K562 (cell line): ENCODE measurements at regions not wholly inside any gene's neighbourhood (a gene's known extent, or its start where the extent isn't known, plus 50 kb on each side); places are given as distances from the start of the nearest gene placed in this dataset.

ENCODE experiments used
- ATAC-seq: fragments of 200-7000 bp; cut with Tn5 transposase; 3 replicates; pipeline ENCODE4 v1.9.1; 2020; ENCODE audit warnings: moderate library complexity
- BruUV-seq: library from RNA; stranded (reverse); fragments of 400-500 nt; replicated peaks from 2 replicates; lab custom pipeline; 2021; lab: Mats Ljungman, UMichigan
- CTCF ChIA-PET: fragments of 300-600 bp; formaldehyde crosslinking; extraction: SDS; loops from one replicate; lab custom pipeline; 2021; ENCODE audit warnings: low intra/inter-chr PET ratio; lab: Yijun Ruan, JAX
- POLR2A ChIA-PET: fragments of 300-600, 350-650 bp; sonication (Branson Sonifier 250); formaldehyde crosslinking; extraction: SDS; loops from one replicate; lab custom pipeline; 2021; ENCODE audit warnings: antibody characterized with exemption, inconsistent platforms; lab: Yijun Ruan, JAX
- DNase-seq, 4 experiments: peaks; one replicate each; pipeline versions ENCODE4 v3.0.0 to v3.0.0-alpha.2; 2011 to 2018; ENCODE audit warnings: low spot score in 3 of 4, mixed read lengths in 3 of 4; ENCODE audit errors: extremely low read depth in 1 of 4
- FAIRE-seq: peaks from 2 replicates; lab custom pipeline; 2011; peaks lifted over from hg19 to GRCh38; lab: Jason Lieb, UNC
- H2AFZ ChIP-seq: 2 replicates; pipeline ENCODE4 v1.6.0; 2011; ENCODE audit warnings: low read depth, low read length, control low read depth, inconsistent platforms
- H3K27ac ChIP-seq: fragments of 200-600 bp; 3 replicates; pipeline ENCODE4 v1.8.0; 2011; ENCODE audit warnings: low read depth, mild to moderate bottlenecking, control low read depth, inconsistent platforms, low read length, moderate library complexity, mixed read lengths; ENCODE audit errors: extremely low read depth
- H3K27me3 ChIP-seq, 2 experiments: fragments of 300-600 bp in 1 of 2; 2 replicates in 1 of 2; 3 replicates in 1 of 2; pipeline versions ENCODE4 v1.6.0 to v1.8.0; 2011; ENCODE audit warnings: inconsistent platforms in 2 of 2, low read length in 2 of 2, mild to moderate bottlenecking in 1 of 2, mixed read lengths in 1 of 2, moderate library complexity in 1 of 2; ENCODE audit not compliant: control insufficient read depth in 2 of 2, insufficient read depth in 2 of 2
- H3K36me3 ChIP-seq: fragments of 300-600 bp; 3 replicates; pipeline ENCODE4 v1.8.0; 2011; ENCODE audit warnings: mild to moderate bottlenecking, low read length, inconsistent platforms; ENCODE audit not compliant: control insufficient read depth, insufficient read depth
- H3K4me1 ChIP-seq, 2 experiments: fragments of 200-600 bp in 1 of 2; replicated peaks in 1 of 2; 2 replicates in 1 of 2; 3 replicates in 1 of 2; pipeline versions ENCODE4 v1.5.1 to v1.8.0; 2011; ENCODE audit warnings: inconsistent platforms in 2 of 2, low read length in 2 of 2, mild to moderate bottlenecking in 1 of 2, mixed read lengths in 1 of 2, moderate library complexity in 1 of 2; ENCODE audit not compliant: control insufficient read depth in 2 of 2, insufficient read depth in 2 of 2
- H3K4me2 ChIP-seq: 2 replicates; pipeline ENCODE4 v1.6.1; 2011; ENCODE audit warnings: low read length, control low read depth, inconsistent platforms, mixed read lengths; ENCODE audit not compliant: insufficient read depth
- H3K4me3 ChIP-seq: fragments of 200-600 bp; sonication (generic), shearing (Covaris generic); 2 replicates; pipeline ENCODE4 v1.5.1; 2016; ENCODE audit warnings: control low read depth, inconsistent platforms
- H3K79me2 ChIP-seq: fragments of 200-600 bp; 3 replicates; pipeline ENCODE4 v1.8.0; 2011; ENCODE audit warnings: low read length, inconsistent platforms; ENCODE audit not compliant: control insufficient read depth, insufficient read depth
- H3K9ac ChIP-seq, 2 experiments: 2 replicates each; pipeline versions ENCODE4 v1.6.0 to v1.6.1; 2011; ENCODE audit warnings: low read depth in 2 of 2, low read length in 2 of 2, control low read depth in 1 of 2, inconsistent platforms in 1 of 2, mild to moderate bottlenecking in 1 of 2, mixed read lengths in 1 of 2; ENCODE audit not compliant: insufficient read depth in 1 of 2
- H3K9me1 ChIP-seq: one replicate; pipeline ENCODE4 v1.6.0; 2011; ENCODE audit warnings: inconsistent platforms, mild to moderate bottlenecking, low read length, moderate library complexity; ENCODE audit not compliant: control insufficient read depth, insufficient read depth
- H3K9me3 ChIP-seq: replicated peaks from 2 replicates; pipeline ENCODE4 v1.5.1; 2011; ENCODE audit warnings: low read depth, low read length, inconsistent platforms; ENCODE audit not compliant: control insufficient read depth, insufficient read depth
- H4K20me1 ChIP-seq: replicated peaks from 2 replicates; pipeline ENCODE4 v1.6.1; 2011; ENCODE audit warnings: low read length, inconsistent platforms, mixed read lengths; ENCODE audit not compliant: control insufficient read depth, insufficient read depth
- CEBPG ChIP-seq, 3 experiments: fragments of 200-800 bp in 1 of 3; sonication (Bioruptor generic) in 1 of 3; sonication (generic) in 1 of 3; formaldehyde crosslinking in 1 of 3; IDR thresholded peaks in 2 of 3; conservative IDR thresholded peaks in 1 of 3; 2 replicates each; pipeline versions ENCODE4 v1.6.1 to v1.8.0; 2016 to 2022; ENCODE audit warnings: missing compliant biosample characterization in 2 of 3, missing genetic modification characterization in 2 of 3, mild to moderate bottlenecking in 1 of 3, missing genetic modification reagents in 1 of 3
- COPS2 ChIP-seq: fragments of 450-650 bp; conservative IDR thresholded peaks from 2 replicates; pipeline ENCODE4 v1.6.1; 2016; ENCODE audit warnings: mild to moderate bottlenecking, moderate library complexity
- ERF ChIP-seq: fragments of 450-650 bp; formaldehyde crosslinking; IDR thresholded peaks from 2 replicates; pipeline ENCODE4 v1.4.0; 2020; ENCODE audit warnings: mild to moderate bottlenecking, mixed read lengths
- MEF2D ChIP-seq: conservative IDR thresholded peaks from 2 replicates; pipeline ENCODE4 v1.6.1; 2016; ENCODE audit warnings: low read depth, missing genetic modification characterization, missing compliant biosample characterization
- NFE2L1 ChIP-seq: fragments of 450-650 bp; IDR thresholded peaks from 2 replicates; pipeline ENCODE4 v1.6.1; 2016; ENCODE audit warnings: missing genetic modification characterization, low read depth, mild to moderate bottlenecking, missing compliant biosample characterization, moderate library complexity, borderline replicate concordance
- SPI1 ChIP-seq: IDR thresholded peaks from 2 replicates; pipeline ENCODE4 v1.6.1; 2011; ENCODE audit warnings: low read depth, low read length, control low read depth, borderline replicate concordance
- ZNF134 ChIP-seq: fragments of 250-450 bp; sonication (Bioruptor Pico); conservative IDR thresholded peaks from 2 replicates; pipeline ENCODE4 v1.4.0; 2020
- WGBS: fragments of 100-300 bp; shearing (Covaris generic); methylation state at CpG from one replicate; pipeline ENCODE4 v1.1.6; 2016; ENCODE audit warnings: low coverage, mixed read lengths; ENCODE audit not compliant: insufficient coverage; ENCODE audit errors: missing lambda C conversion rate; 5-methylcytosine and 5-hydroxymethylcytosine counted together
- in situ Hi-C: fragments of 300-500 bp; cut with MboI; formaldehyde crosslinking; loops from 4 replicates; pipeline ENCODE4 v1.15.0; 2018; ENCODE audit warnings: inconsistent platforms, mixed read lengths
- intact Hi-C: fragments of 100-400 bp; cut with micrococcal nuclease; formaldehyde crosslinking; loops from 2 replicates; pipeline ENCODE4 v1.14.2; 2022
- TF ChIP-seq, protein P1 (sequence below): fragments of 250-450 bp; sonication (Bioruptor Pico); IDR thresholded peaks from 2 replicates; pipeline ENCODE4 v1.4.0; 2020; ENCODE audit warnings: mild to moderate bottlenecking

DNA sequence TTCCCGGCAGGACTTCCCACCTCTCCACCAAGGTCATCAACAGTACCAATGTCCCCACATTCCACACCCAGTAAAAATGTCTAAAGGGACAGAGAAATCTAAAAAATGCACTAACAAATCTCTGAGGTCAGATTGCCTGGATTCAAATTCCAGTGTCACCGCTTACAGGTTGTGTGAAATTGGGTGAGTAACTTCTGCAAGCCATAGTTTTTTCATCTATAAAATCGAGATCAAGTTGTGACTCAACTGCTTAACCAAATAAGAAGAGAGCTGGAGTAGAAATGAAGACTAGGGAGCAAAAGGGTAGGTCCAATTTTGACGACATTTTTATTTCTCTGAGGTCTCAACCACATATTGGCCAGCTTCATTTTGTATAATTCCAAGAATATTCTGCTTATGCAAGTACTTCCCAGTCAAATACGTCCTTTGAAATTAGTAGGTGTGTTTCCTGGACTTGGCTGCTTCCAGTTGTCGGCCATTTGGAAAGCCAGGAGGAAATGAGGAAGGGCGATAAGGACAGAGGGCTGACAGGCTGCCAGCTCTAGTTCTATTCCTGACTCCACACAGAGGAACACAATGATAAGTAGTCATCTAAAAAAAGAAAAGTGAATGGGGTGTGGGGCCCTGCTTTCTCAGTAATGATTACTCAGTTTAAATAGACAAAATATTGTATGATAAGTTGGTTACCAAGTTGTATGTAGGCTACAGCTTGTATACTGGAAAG lies 57.7 kb upstream of the ZC3H11B start:
- CTCF ChIA-PET: no interaction called here
- WGBS: 1% methylated on average over 7 of the region's 7 CpGs

GRCh38 chr1:219669556-219669955 lies 56.7 kb upstream of the ZC3H11B start:
- H4K20me1 ChIP-seq: no peaks in the 10 kb centered on the region
- no peaks in the 10 kb centered on the region for H3K79me2 ChIP-seq
- H3K9ac ChIP-seq: no peak overlapping the region
- CTCF ChIA-PET: no interaction called here
- TF ChIP-seq NFE2L1 (tag) (no peak), ERF (CRISPR knock-in tag) (no peak), ZNF134 (CRISPR knock-in tag) (no peak), CEBPG (CRISPR knock-in tag; IDR thresholded peaks at IDR 0.05) (no peak), CEBPG (tag; conservative IDR thresholded peaks at IDR 0.05 in 1 of 2, IDR thresholded peaks at IDR 0.05 in 1 of 2) (no peak)
- TF ChIP-seq, protein P1, sequence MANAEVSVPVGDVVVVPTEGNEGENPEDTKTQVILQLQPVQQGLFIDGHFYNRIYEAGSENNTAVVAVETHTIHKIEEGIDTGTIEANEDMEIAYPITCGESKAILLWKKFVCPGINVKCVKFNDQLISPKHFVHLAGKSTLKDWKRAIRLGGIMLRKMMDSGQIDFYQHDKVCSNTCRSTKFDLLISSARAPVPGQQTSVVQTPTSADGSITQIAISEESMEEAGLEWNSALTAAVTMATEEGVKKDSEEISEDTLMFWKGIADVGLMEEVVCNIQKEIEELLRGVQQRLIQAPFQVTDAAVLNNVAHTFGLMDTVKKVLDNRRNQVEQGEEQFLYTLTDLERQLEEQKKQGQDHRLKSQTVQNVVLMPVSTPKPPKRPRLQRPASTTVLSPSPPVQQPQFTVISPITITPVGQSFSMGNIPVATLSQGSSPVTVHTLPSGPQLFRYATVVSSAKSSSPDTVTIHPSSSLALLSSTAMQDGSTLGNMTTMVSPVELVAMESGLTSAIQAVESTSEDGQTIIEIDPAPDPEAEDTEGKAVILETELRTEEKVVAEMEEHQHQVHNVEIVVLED (CRISPR knock-in tag): no peak
- TF ChIP-seq, all 486 proteins: peak for 0
- no peak overlapping the region for H3K4me2 ChIP-seq
- POLR2A ChIA-PET: no interaction called here
- WGBS: 6% methylated on average over 3 of the region's 3 CpGs
- no peak overlapping the region for H2AFZ ChIP-seq
- DNase-seq (no peak), ATAC-seq (no peak), FAIRE-seq (no peak)
- H3K4me3 ChIP-seq: no peak overlapping the region
- no TSS peak for BruUV-seq
- H3K4me1 ChIP-seq: peaks cover 0 to 4% of the 10 kb centered on the region in 2 experiments; a peak in 3 of 5 replicates
- in situ Hi-C loops (no loop called here), intact Hi-C loops (loop anchor here (10.0 kb wide), 1 partner anchor 465 kb away; no protein-coding TSS in a partner anchor)
- no peaks in the 10 kb centered on the region for H3K9me3 ChIP-seq
- no peaks in the 10 kb centered on the region for H3K36me3 ChIP-seq
- no peaks in the 10 kb centered on the region for H3K9me1 ChIP-seq
- no peaks in the 10 kb centered on the region for H3K27me3 ChIP-seq
- no peak overlapping the region for H3K27ac ChIP-seq

More for the DNA sequence above, 57.7 kb upstream of the ZC3H11B start:
- H3K36me3 ChIP-seq: no peaks in the 10 kb centered on the region
- H3K9ac ChIP-seq: no peak overlapping the region
- no peaks in the 10 kb centered on the region for H3K9me1 ChIP-seq
- FAIRE-seq (no peak), DNase-seq (peak in 1 of 4 experiments; percentile 26), ATAC-seq (peak; percentile 44; the same call in 1 of the 3 replicates)
- H3K4me1 ChIP-seq: no peaks in the 10 kb centered on the region; a peak in 1 of 5 replicates
- no peak overlapping the region for H3K27ac ChIP-seq
- H3K27me3 ChIP-seq: no peaks in the 10 kb centered on the region
- peak overlapping the region; percentile 29; the same call in 1 of the 2 replicates for H2AFZ ChIP-seq
- no peaks in the 10 kb centered on the region for H3K9me3 ChIP-seq
- H3K79me2 ChIP-seq: no peaks in the 10 kb centered on the region
- no TSS peak for BruUV-seq
- no peak overlapping the region for H3K4me3 ChIP-seq
- in situ Hi-C loops: no loop called here
- TF ChIP-seq SPI1 (peak; percentile 72; the same call in 1 of the 2 replicates), MEF2D (tag) (peak; percentile 82; the same call in 1 of the 2 replicates), COPS2 (no peak)
- TF ChIP-seq, all 486 proteins: peak for 2
- Histone ChIP-seq H4K20me1 (no peaks in the 10 kb centered on the region), H3K4me2 (no peak overlapping the region)
- POLR2A ChIA-PET: interaction anchor here (0.8 kb wide), 2 partner anchors 11 to 49 kb away, joined by 3 read pairs; no protein-coding TSS in a partner anchor
- intact Hi-C loops: no loop called here
